Activated T-cell treated with anti-CD3 and anti-CD28 coated beads, Interleukin-2, amount 50 U/mL, for 4 hours (primary cell): ENCODE measurements at regions not wholly inside any gene's neighbourhood (a gene's known extent, or its start where the extent isn't known, plus 50 kb on each side); places are given as distances from the start of the nearest gene placed in this dataset.

ENCODE experiments used
- ATAC-seq, 2 donors: fragments of 200-7000 bp; cut with Tn5 transposase; one replicate each; pipeline ENCODE4 v1.10.0; 2021
- DNase-seq: peaks from one replicate; pipeline ENCODE4 v3.0.0-alpha.2; 2020
- H3K27me3 Mint-ChIP-seq: one replicate; pipeline ENCODE4 v1.8.0; 2021; ENCODE audit warnings: low read depth, mixed read lengths
- H3K36me3 Mint-ChIP-seq: one replicate; pipeline ENCODE4 v1.8.0; 2022; ENCODE audit warnings: mixed read lengths; ENCODE audit not compliant: insufficient read depth
- H3K4me1 Mint-ChIP-seq: one replicate; pipeline ENCODE4 v1.8.0; 2021; ENCODE audit warnings: low read depth, mixed read lengths
- H3K4me3 Mint-ChIP-seq: one replicate; pipeline ENCODE4 v1.8.0; 2021; ENCODE audit warnings: mild to moderate bottlenecking, moderate library complexity, mixed read lengths
- H3K9me3 Mint-ChIP-seq: one replicate; pipeline ENCODE4 v1.8.0; 2021; ENCODE audit warnings: mixed read lengths

DNA sequence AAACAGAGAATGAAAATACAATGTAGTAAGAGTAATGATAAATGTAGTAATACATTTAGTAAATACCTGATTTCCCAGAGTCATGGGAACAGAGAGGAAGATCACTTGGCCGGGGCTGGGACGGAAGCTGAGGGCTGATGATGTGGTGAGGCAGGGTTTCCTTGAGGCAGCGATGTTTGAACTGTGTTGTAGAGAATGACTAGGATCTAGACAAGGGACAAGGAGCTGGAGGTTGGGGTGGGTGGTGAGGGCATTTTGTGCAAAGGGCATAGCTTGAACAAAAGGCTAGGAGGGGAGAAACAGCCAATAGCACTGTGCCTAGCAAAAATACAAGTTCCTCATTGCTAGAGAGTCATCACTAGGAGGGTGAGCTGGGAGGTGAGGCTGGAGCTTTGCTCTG is 64.3 kb upstream of the RAPGEF2 start:
- H3K36me3 Mint-ChIP-seq = no peaks in the 10 kb centered on the region
- no peak overlapping the region for H3K4me3 Mint-ChIP-seq
- no peak for ATAC-seq
- H3K27me3 Mint-ChIP-seq = peaks cover 15% of the 10 kb centered on the region
- H3K4me1 Mint-ChIP-seq = no peaks in the 10 kb centered on the region
- no peaks in the 10 kb centered on the region for H3K9me3 Mint-ChIP-seq
- DNase-seq = no peak

DNA sequence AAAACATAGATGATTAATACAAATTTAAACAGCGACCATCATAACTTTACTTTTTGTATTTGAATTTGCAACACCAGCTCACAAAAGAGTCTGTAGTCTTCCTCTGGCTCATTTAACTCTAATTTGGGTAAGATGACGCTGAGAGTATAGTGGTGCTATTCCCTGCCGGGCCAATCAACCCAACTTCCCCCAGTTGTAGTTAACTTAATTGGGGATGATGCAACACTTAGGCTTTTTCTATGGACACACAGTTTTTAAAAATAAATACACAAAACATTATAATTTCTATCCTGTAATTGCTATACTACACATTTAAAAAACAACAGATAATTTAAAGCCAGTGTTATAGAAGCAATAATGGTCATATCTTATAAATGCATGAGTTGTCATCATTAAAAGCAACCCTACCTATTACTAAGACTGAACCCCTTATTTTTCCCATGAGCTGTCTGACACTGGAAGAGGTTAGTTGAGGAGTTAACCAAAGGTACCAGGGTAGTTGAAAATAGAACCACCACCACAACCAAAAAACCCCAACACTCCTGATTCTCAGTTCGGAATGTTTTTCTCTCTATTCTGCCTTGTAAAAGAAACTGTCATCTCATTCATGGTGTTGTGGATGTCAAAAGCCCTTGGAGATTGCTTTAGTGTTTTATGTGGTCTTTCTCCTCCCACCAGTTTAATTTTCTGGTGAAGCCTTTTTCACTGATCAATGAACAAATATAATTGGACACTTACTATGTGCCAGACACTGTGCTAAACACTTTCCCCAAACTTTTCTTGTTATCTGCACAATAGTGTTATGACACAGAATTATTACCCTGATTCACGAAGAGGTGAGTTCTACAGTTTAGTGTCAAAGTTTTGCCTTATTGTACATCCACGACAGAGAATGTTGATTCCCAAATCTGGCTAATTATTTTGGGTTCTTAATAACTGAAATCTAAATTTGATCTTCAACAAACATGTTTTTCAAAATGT is 61.5 kb upstream of the RAPGEF2 start:
- no peak overlapping the region for H3K4me3 Mint-ChIP-seq
- H3K36me3 Mint-ChIP-seq = no peaks in the 10 kb centered on the region
- ATAC-seq = no peak
- peaks cover 22% of the 10 kb centered on the region for H3K27me3 Mint-ChIP-seq
- DNase-seq = no peak
- H3K9me3 Mint-ChIP-seq = no peaks in the 10 kb centered on the region
- H3K4me1 Mint-ChIP-seq = no peaks in the 10 kb centered on the region

DNA sequence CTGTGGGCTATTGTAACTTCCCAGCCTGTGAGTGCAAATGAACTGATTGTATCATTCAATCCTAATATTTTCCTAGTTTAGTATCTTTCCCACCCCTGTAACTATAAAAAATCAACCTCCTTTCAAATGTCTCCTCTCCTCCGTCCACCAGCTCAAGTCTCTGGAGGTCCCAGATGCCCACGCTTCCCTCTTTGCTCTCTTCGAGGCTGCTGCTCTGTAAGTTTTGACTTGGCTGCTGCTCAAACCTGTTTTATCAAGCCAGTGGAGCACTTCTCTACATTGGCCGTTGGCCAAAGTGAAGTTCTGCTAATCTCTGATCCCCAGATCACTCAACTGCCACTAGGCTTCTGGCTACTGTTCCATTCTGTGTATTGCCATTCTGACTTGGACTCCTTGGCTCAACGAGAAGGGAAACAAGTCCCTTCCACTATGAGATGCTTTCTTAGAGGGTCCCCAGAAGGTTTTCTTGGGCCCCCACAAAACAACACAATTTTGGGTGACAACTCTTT is 60.7 kb upstream of the RAPGEF2 start:
- DNase-seq (no peak), ATAC-seq (no peak)
- H3K4me1 Mint-ChIP-seq = no peaks in the 10 kb centered on the region
- no peaks in the 10 kb centered on the region for H3K9me3 Mint-ChIP-seq
- H3K27me3 Mint-ChIP-seq = peaks cover 20% of the 10 kb centered on the region
- H3K4me3 Mint-ChIP-seq = no peak overlapping the region
- H3K36me3 Mint-ChIP-seq = no peaks in the 10 kb centered on the region

DNA sequence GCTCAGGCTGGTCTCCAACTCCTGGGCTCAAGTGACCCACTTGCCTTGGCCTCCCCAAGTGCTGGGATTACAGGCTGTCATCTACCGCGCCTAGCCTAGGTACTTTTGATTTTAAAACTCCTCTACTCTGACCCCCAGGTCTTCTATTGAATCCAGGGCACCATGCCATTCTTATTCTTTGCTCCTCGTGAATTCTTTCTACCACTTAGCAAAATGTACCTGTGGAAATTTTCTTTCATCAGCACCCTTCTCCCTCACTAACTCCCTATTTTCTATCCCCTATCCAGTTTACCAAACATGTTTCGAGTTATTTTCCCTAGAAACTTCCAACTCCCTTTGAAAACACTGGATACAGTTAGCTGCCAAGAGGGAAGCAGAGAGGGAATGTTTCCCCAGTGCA is 60.0 kb upstream of the RAPGEF2 start:
- Mint-ChIP-seq H3K36me3 (no peaks in the 10 kb centered on the region), H3K4me3 (no peak overlapping the region), H3K27me3 (peaks cover 21% of the 10 kb centered on the region), H3K4me1 (peaks cover 4% of the 10 kb centered on the region), H3K9me3 (no peaks in the 10 kb centered on the region)
- no peak for DNase-seq
- no peak for ATAC-seq

DNA sequence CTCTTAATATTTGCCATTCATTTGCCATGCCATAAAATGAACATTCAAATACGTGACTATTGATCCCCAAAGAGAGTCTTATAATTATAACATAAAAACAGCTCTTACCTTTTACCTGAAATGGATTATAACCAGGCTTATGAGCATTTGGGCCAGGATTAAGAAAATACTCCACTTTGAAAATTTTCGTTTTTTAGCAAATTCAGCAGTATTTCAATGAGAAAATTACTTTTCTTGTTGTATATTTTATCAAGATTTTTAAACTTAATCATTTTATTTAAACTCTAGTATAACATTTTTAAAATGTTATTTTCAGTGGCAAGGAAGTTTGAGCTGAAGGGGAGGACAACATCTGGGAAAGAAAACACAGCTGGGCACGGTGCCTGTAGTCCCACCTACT is 59.0 kb upstream of the RAPGEF2 start:
- Mint-ChIP-seq H3K4me3 (no peak overlapping the region), H3K36me3 (no peaks in the 10 kb centered on the region), H3K4me1 (peaks cover 4% of the 10 kb centered on the region), H3K9me3 (no peaks in the 10 kb centered on the region), H3K27me3 (peaks cover 22% of the 10 kb centered on the region)
- DNase-seq (no peak), ATAC-seq (no peak)

DNA sequence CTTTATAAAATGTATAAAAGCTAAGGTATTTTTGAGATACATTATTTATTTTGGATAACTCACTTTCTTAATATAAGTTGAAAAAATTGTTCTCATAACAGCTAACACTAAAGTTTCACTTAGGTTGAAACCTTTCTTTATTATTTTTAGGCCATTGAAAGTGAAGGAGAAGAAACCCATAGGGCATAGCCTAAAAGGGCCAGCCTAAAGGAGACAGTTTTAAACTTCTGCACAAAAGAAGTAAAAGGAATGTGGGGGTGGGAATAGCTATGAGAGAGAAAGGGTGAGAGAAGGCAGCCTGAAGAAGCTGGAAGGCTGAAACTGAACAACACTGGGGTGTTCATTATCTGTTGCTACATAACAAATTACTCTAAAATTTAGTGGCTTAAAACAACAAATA is 57.6 kb upstream of the RAPGEF2 start:
- H3K36me3 Mint-ChIP-seq = no peaks in the 10 kb centered on the region

DNA sequence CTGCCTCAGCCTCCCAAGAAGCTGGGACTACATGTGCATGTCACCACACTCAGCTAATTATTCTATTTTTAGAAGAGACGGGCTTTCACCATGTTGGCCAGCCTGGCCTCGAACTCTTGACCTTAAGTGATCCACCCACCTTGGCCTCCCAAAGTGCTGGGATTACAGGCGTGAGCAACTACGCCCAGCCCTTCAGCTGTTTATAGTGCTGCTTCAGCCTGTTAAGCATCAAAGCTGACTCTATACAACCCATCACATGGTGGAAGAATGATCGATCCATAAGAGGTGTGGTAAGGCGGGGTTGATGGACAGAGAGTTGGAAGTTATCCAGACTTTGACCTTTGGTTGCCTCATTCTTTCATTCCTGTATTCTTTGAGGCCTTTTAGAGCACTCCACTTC is 56.2 kb upstream of the RAPGEF2 start:
- no peak for DNase-seq
- no peaks in the 10 kb centered on the region for H3K9me3 Mint-ChIP-seq
- ATAC-seq = no peak
- no peaks in the 10 kb centered on the region for H3K36me3 Mint-ChIP-seq
- no peak overlapping the region for H3K4me3 Mint-ChIP-seq
- H3K4me1 Mint-ChIP-seq = peaks cover 13% of the 10 kb centered on the region
- peaks cover 22% of the 10 kb centered on the region for H3K27me3 Mint-ChIP-seq

More for the DNA sequence above, 57.6 kb upstream of the RAPGEF2 start:
- H3K4me3 Mint-ChIP-seq = no peak overlapping the region
- H3K4me1 Mint-ChIP-seq = peaks cover 6% of the 10 kb centered on the region
- H3K9me3 Mint-ChIP-seq = no peaks in the 10 kb centered on the region
- DNase-seq (no peak), ATAC-seq (no peak)
- peaks cover 24% of the 10 kb centered on the region for H3K27me3 Mint-ChIP-seq

DNA sequence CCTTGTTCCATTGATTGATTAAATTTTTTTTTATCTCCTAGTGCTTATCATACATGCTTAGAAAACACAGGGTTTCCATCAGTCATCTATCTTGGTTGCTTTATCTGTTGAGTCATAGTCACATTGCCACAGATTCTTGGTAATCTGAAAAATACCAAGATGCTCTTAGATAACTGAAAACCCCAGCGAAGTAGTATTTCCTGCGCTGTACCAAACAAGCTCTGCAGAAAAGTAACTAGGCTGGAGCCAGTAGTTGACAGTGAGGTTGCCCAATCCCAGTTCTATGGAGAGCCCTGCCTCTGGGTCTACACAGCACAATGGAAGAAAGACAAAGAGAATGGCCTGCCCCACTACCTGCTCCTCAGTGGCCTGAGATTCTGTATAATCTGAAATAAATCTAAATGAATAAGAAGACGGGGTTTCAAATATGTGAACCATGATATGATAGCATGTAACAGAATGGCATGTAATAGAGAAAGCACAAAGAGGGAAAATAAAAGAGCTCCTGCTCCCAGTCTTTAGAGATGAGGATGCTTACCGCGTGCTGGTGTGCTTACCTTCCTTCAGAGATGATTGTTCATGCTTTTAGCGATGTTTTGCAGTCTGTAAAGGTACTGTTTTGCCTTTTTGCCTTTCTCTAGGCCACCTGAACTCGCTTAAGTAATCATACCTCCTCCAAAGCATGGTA is 55.3 kb upstream of the RAPGEF2 start:
- Mint-ChIP-seq H3K36me3 (no peaks in the 10 kb centered on the region), H3K4me1 (peaks cover 16% of the 10 kb centered on the region), H3K27me3 (peaks cover 20% of the 10 kb centered on the region), H3K4me3 (no peak overlapping the region), H3K9me3 (no peaks in the 10 kb centered on the region)
- ATAC-seq (peak; percentile 66 to 67), DNase-seq (no peak)

DNA sequence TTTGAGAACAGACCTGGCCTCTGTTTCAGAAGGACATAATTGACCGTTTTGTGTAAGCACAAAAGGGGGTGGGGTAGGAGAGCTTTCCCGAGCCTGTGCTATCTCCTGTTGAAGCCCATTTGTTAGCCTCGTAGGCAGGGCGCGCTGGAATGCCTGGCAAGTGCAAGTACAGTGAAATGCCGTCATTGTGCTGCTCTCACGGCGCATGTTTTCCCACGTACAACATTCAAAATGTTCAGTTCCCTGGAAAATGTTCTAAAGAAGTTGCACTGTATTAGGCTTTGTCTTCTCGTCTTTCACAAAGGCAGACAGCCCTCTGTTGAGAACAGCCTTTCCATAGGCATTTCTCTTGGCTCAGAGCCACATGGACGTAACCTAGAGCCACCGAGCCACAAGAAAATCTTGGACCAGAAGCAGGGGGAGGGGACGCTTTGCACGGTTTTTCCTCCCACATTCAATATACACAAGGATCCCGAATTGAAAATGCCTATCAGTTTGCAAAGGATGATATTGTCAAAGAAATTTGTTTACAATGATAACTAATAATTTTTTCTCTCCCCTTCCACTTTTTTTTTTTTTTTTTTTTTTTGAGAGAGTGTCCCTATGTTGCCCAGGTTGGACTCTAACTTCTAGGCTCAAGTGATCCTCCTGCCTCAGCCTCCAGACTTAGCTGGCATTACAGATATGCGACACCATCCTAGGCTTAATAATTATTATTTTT is 54.6 kb upstream of the RAPGEF2 start:
- DNase-seq (no peak), ATAC-seq (no peak)
- Mint-ChIP-seq H3K9me3 (no peaks in the 10 kb centered on the region), H3K4me3 (no peak overlapping the region), H3K27me3 (peaks cover 17% of the 10 kb centered on the region), H3K4me1 (peaks cover 16% of the 10 kb centered on the region), H3K36me3 (no peaks in the 10 kb centered on the region)

DNA sequence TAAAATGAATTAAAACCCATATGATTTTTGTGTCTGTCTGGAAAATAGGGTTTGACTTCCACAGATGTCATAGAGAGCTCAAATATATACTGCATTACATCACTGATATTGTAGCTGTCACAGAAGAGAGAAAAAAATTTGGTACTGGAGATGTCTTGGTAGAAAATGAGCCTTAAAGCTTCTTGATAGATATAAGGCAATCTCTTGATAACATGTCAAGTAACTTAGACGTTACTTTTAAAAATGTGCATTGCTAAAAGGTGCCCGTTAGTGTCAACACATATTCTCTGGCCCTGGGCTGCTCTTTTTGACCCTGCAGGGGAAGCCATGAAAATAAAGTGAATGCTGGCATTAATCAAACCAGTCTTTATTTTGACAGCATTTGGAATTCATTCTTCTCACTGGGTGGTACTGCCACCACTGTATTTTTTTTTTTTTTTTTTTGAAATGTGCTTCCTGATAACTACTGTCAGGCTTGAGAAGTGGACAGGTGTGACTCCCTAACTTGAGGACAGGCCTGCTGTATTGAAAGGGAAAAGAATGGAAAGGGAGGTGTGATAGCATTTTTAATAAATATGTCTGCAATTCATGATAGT is 53.0 kb upstream of the RAPGEF2 start:
- Mint-ChIP-seq H3K4me3 (no peak overlapping the region), H3K9me3 (no peaks in the 10 kb centered on the region), H3K4me1 (peaks cover 16% of the 10 kb centered on the region), H3K36me3 (no peaks in the 10 kb centered on the region), H3K27me3 (peaks cover 21% of the 10 kb centered on the region)
- no peak for DNase-seq
- ATAC-seq = no peak

DNA sequence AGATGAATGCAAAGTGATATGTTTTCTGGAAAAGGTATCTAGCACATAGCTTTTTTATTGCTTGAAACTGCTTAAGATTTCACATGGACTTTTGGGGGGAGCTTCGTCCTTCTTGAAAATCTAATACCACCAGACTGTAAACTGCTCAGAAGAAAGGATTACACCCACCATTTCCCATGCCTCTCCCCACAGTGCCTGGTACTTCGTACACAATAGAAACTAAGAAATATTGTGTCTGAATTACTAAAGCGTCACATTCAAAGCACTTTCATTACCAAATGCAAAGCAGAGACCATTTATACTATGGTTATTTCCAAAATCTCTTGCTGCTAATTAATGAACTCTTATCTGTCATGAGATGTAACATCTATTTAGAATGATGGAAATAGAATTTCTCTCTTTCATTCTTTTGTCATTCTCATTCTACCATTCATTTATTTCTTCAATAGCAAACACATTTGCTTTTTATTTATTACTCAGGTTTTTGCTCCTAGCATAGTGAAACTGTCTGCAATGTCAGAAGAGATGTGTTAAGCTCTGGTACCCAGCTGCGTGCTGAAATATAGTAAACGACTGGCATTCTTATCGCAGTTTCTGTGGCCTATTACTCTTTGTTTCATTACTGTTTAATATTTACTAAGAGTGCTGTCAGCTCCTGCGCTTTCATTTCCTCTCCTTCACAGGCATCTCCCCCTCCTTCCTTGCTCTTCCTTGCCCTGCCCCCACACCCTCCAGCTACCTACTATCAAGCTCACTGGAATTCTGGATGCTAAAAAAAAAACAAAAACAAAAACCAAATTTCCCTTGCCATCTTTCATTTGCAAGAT is 51.4 kb upstream of the RAPGEF2 start:
- no peak for DNase-seq
- ATAC-seq = peak; percentile 45 to 49
- Mint-ChIP-seq H3K9me3 (no peaks in the 10 kb centered on the region), H3K27me3 (peaks cover 18% of the 10 kb centered on the region), H3K4me3 (no peak overlapping the region), H3K4me1 (peaks cover 16% of the 10 kb centered on the region), H3K36me3 (no peaks in the 10 kb centered on the region)

DNA sequence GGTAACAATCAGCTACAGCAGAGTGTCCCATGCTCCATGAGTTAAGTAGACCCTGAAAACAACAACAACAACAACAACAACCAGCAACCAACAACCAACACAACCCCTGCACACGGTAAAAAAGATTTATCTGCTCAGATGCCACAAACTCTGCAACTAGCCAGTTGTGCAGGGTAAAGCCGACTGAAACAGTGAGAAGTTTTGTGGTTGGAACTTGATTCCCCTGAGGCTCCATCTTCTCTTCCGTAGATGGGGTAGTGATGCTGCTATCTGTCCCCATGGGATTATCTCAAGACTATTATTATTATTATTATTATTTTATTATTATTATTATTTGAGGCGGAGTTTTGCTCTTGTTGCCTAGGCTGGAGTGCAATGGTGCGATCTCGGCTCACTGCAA is 50.6 kb upstream of the RAPGEF2 start:
- DNase-seq = no peak
- Mint-ChIP-seq H3K9me3 (no peaks in the 10 kb centered on the region), H3K4me1 (peaks cover 16% of the 10 kb centered on the region), H3K36me3 (no peaks in the 10 kb centered on the region), H3K4me3 (no peak overlapping the region), H3K27me3 (peaks cover 18% of the 10 kb centered on the region)
- no peak for ATAC-seq
